Right lobe of liver (tissue), 6 donors: ENCODE measurements at regions not wholly inside any gene's neighbourhood (a gene's known extent, or its start where the extent isn't known, plus 50 kb on each side); places are given as distances from the start of the nearest gene placed in this dataset.
"Not testable (repeated sequence)": the region's sequence is repeated elsewhere in the genome, so short reads cannot be mapped to it uniquely, and the experiment has no call there.

ENCODE experiments used
- ATAC-seq, 4 donors: fragments of 200-7000 bp; cut with Tn5 transposase; one replicate each; pipeline ENCODE4 v1.9.1; 2020; ENCODE audit warnings: mild to moderate bottlenecking in 4 of 4, moderate library complexity in 4 of 4
- DNase-seq, 3 donors: peaks; one replicate each; pipeline ENCODE4 v3.0.0-alpha.2; 2020
- H3K27ac ChIP-seq, 3 donors: fragments of 200-600 bp; one replicate each; pipeline ENCODE4 v1.8.0; 2022
- H3K27me3 ChIP-seq, 2 donors: fragments of 200-600 bp; one replicate each; pipeline ENCODE4 v1.8.0; 2022
- H3K36me3 ChIP-seq, 4 donors: fragments of 200-600 bp; sonication (generic) in 1 of 4; one replicate each; pipeline versions ENCODE4 v1.5.1 to v1.8.0; 2017 to 2022; ENCODE audit warnings: control low read depth in 1 of 4
- H3K4me1 ChIP-seq, 4 donors: fragments of 200-600 bp; sonication (generic) in 1 of 4; one replicate each; pipeline versions ENCODE4 v1.5.1 to v1.8.0; 2017 to 2022; ENCODE audit warnings: control low read depth in 1 of 4
- H3K4me3 ChIP-seq, 3 donors: fragments of 200-600 bp; one replicate each; pipeline ENCODE4 v1.8.0; 2022
- H3K9me3 ChIP-seq, 4 donors: fragments of 200-600 bp; sonication (generic) in 1 of 4; one replicate each; pipeline versions ENCODE4 v1.5.1 to v1.8.0; 2017 to 2022; ENCODE audit warnings: control low read depth in 1 of 4
- CTCF ChIP-seq, 4 donors: fragments of 200-600 bp in 3 of 4; fragments of 450-650 bp in 1 of 4; IDR thresholded peaks; one replicate each; pipeline versions ENCODE4 v1.5.1 to v1.8.0; 2016 to 2022; ENCODE audit warnings: antibody characterized with exemption in 4 of 4, mild to moderate bottlenecking in 2 of 4
- POLR2A ChIP-seq: fragments of 450-650 bp; IDR thresholded peaks from one replicate; pipeline ENCODE4 v1.6.1; 2017; ENCODE audit warnings: antibody characterized with exemption, mild to moderate bottlenecking
- WGBS: methylation state at CpG from one replicate; pipeline ENCODE4 v1.1.6; 2018; ENCODE audit warnings: low coverage, low lambda C conversion rate; ENCODE audit not compliant: insufficient coverage; ENCODE audit errors: missing lambda C conversion rate; 5-methylcytosine and 5-hydroxymethylcytosine counted together
- intact Hi-C, 2 donors: fragments of 100-400 bp; cut with DNase I; formaldehyde crosslinking; loops; one replicate each; pipeline versions ENCODE4 v1.11.2 to v1.14.1; 2022
- donor health status: DM: no; HTN: yes; CAD: no.
- donor health status: DM: no; HTN: no; CAD: no.
- donor health status: DM: no; HTN: no; CAD: no.
- donor health status: DM: no; HTN: yes; CAD: no.
- donor health status: DM: no; HTN: yes; CAD: no.

- intact Hi-C loops, result no loop called here
- no peak overlapping the region for H3K4me3 ChIP-seq
- H3K27me3 ChIP-seq, result no peaks in the 10 kb centered on the region
- no peaks in the 10 kb centered on the region for H3K4me1 ChIP-seq
- DNase-seq, result no peak
- no peak overlapping the region for H3K27ac ChIP-seq
- H3K36me3 ChIP-seq, result no peaks in the 10 kb centered on the region
- H3K9me3 ChIP-seq, result no peaks in the 10 kb centered on the region
- TF ChIP-seq POLR2A (no peak), CTCF (IDR thresholded peaks at IDR 0.05) (no peak)
- no peak for ATAC-seq
Observed at GRCh38 chr4:144411700-144412099, 234.3 kb upstream of the HHIP start.

- ATAC-seq, result no peak
- Histone ChIP-seq H3K4me3 (no peak overlapping the region), H3K4me1 (no peaks in the 10 kb centered on the region), H3K27ac (no peak overlapping the region), H3K36me3 (no peaks in the 10 kb centered on the region), H3K27me3 (no peaks in the 10 kb centered on the region), H3K9me3 (no peaks in the 10 kb centered on the region)
- DNase-seq, result no peak
- intact Hi-C loops, result no loop called here
- TF ChIP-seq POLR2A (no peak), CTCF (IDR thresholded peaks at IDR 0.05) (no peak)
- WGBS, result 88% methylated on average over 4 of the region's 4 CpGs
Observed at GRCh38 chr4:144421056-144421455, 224.9 kb upstream of the HHIP start.

- intact Hi-C loops, result no loop called here
- ATAC-seq (no peak), DNase-seq (no peak)
- Histone ChIP-seq H3K9me3 (no peaks in the 10 kb centered on the region), H3K4me1 (no peaks in the 10 kb centered on the region), H3K36me3 (no peaks in the 10 kb centered on the region), H3K27ac (no peak overlapping the region), H3K4me3 (no peak overlapping the region), H3K27me3 (no peaks in the 10 kb centered on the region)
- TF ChIP-seq CTCF (IDR thresholded peaks at IDR 0.05), result no peak
- TF ChIP-seq POLR2A, result no peak
- WGBS, result 33% methylated on average over 3 of the region's 3 CpGs
Observed at GRCh38 chr4:144421839-144422565, 224.0 kb upstream of the HHIP start.

- no peak for DNase-seq
- intact Hi-C loops, result no loop called here
- H3K27ac ChIP-seq, result no peak overlapping the region
- no peak overlapping the region for H3K4me3 ChIP-seq
- H3K4me1 ChIP-seq, result no peaks in the 10 kb centered on the region
- TF ChIP-seq CTCF (IDR thresholded peaks at IDR 0.05) (no peak), POLR2A (no peak)
- no peaks in the 10 kb centered on the region for H3K27me3 ChIP-seq
- H3K36me3 ChIP-seq, result no peaks in the 10 kb centered on the region
- ATAC-seq, result no peak
- H3K9me3 ChIP-seq, result no peaks in the 10 kb centered on the region
Observed at GRCh38 chr4:144423930-144424329, 222.0 kb upstream of the HHIP start.

GRCh38 chr4:144426023-144426422, 219.9 kb upstream of the HHIP start:
- H3K4me3 ChIP-seq, H3K36me3 ChIP-seq, H3K4me1 ChIP-seq, H3K9me3 ChIP-seq, intact Hi-C loops, H3K27ac ChIP-seq, ATAC-seq, DNase-seq, H3K27me3 ChIP-seq: not testable (repeated sequence)
- 76% methylated on average over 6 of the region's 11 CpGs for WGBS
